OCI-LY3 (cell line): ENCODE measurements at regions not wholly inside any gene's neighbourhood (a gene's known extent, or its start where the extent isn't known, plus 50 kb on each side); places are given as distances from the start of the nearest gene placed in this dataset.

Experiments used
- CTCF ChIP-seq: fragments of 200-600, 300-600 bp; sonication (generic); IDR thresholded peaks from 2 replicates; pipeline ENCODE4 v1.5.1; 2014; ENCODE audit warnings: antibody characterized with exemption, low read length, low read depth
- EZH2phosphoT487 ChIP-seq: fragments of 200-600 bp; shearing (Covaris generic); IDR thresholded peaks from 2 replicates; pipeline ENCODE4 v1.6.1; 2018; ENCODE audit warnings: antibody characterized with exemption, mixed run types, low read depth

- no peak for TF ChIP-seq EZH2phosphoT487
- no peak for TF ChIP-seq CTCF
These were observed 158.1 kb upstream of the FOXG1 start for GRCh38 chr14:28608443-28608842.
